MCF 10A (cell line): ENCODE measurements at regions not wholly inside any gene's neighbourhood (a gene's known extent, or its start where the extent isn't known, plus 50 kb on each side); places are given as distances from the start of the nearest gene placed in this dataset.

Source experiments
- BruUV-seq: library from RNA; stranded (reverse); fragments of 400-500 nt; replicated peaks from 2 replicates; lab custom pipeline; 2021; lab: Mats Ljungman, UMichigan
- CTCF ChIA-PET: fragments of 300-600 bp; sonication (Branson Sonifier 250); formaldehyde crosslinking; extraction: SDS; loops from one replicate; lab custom pipeline; 2021; ENCODE audit warnings: antibody characterized with exemption, inconsistent platforms; lab: Yijun Ruan, JAX
- POLR2A ChIA-PET: fragments of 300-600, 350-650 bp; sonication (Branson Sonifier 250); formaldehyde crosslinking; extraction: SDS; loops from one replicate; lab custom pipeline; 2020; ENCODE audit warnings: antibody characterized with exemption, inconsistent platforms; lab: Yijun Ruan, JAX
- DNase-seq: peaks from one replicate; pipeline ENCODE4 v3.0.0-alpha.2; 2018; ENCODE audit not compliant: unreplicated experiment
- H3K27ac Mint-ChIP-seq: one replicate; pipeline ENCODE4 v1.8.0; 2022; ENCODE audit warnings: mild to moderate bottlenecking, low read depth, mixed read lengths; ENCODE audit not compliant: unreplicated experiment
- H3K27me3 Mint-ChIP-seq: one replicate; pipeline ENCODE4 v1.8.0; 2022; ENCODE audit warnings: mixed read lengths; ENCODE audit not compliant: insufficient read depth, unreplicated experiment
- H3K36me3 Mint-ChIP-seq: one replicate; pipeline ENCODE4 v1.8.0; 2022; ENCODE audit warnings: mild to moderate bottlenecking, moderate library complexity, mixed read lengths; ENCODE audit not compliant: insufficient read depth, unreplicated experiment
- H3K4me1 Mint-ChIP-seq: one replicate; pipeline ENCODE4 v1.8.0; 2022; ENCODE audit warnings: mixed read lengths; ENCODE audit not compliant: insufficient read depth, unreplicated experiment
- H3K4me3 Mint-ChIP-seq: one replicate; pipeline ENCODE4 v1.8.0; 2022; ENCODE audit warnings: mild to moderate bottlenecking, moderate library complexity, mixed read lengths; ENCODE audit not compliant: unreplicated experiment
- H3K9me3 Mint-ChIP-seq: one replicate; pipeline ENCODE4 v1.8.0; 2022; ENCODE audit warnings: mixed read lengths; ENCODE audit not compliant: unreplicated experiment
- CTCF ChIP-seq: fragments of 200-600 bp; IDR thresholded peaks from one replicate; pipeline ENCODE4 v1.8.0; 2022; ENCODE audit warnings: antibody characterized with exemption, mild to moderate bottlenecking; ENCODE audit not compliant: unreplicated experiment
- intact Hi-C: fragments of 100-400 bp; cut with micrococcal nuclease; formaldehyde crosslinking; loops from 2 replicates; pipeline ENCODE4 v1.14.1; 2022

- Mint-ChIP-seq H3K4me1 (no peaks in the 10 kb centered on the region), H3K27ac (no peak overlapping the region), H3K4me3 (no peak overlapping the region), H3K27me3 (peaks cover 16% of the 10 kb centered on the region), H3K9me3 (peaks cover 6% of the 10 kb centered on the region), H3K36me3 (no peaks in the 10 kb centered on the region)
- no peak for DNase-seq
- CTCF ChIA-PET, result interaction anchor here (0.7 to 6.2 kb wide), 3 partner anchors 11 to 1445 kb away, joined by 3 to 92 read pairs (median 4); no protein-coding TSS in a partner anchor
- POLR2A ChIA-PET, result interaction anchor here (1.2 kb wide), 1 partner anchor 10 kb away, joined by 3 read pairs; no protein-coding TSS in a partner anchor
- no peak for TF ChIP-seq CTCF
- BruUV-seq, result no TSS peak
- intact Hi-C loops, result no loop called here
These were observed 129.0 kb upstream of the CHD6 start for GRCh38 chr20:41747226-41747625.

GRCh38 chr20:41746635-41747034 lies 128.5 kb upstream of the CHD6 start:
- H3K27ac Mint-ChIP-seq, result no peak overlapping the region
- peaks cover 16% of the 10 kb centered on the region for H3K27me3 Mint-ChIP-seq
- ChIA-PET POLR2A (interaction anchor here (1.2 kb wide), 1 partner anchor 10 kb away, joined by 3 read pairs; no protein-coding TSS in a partner anchor), CTCF (interaction anchor here (0.7 to 6.2 kb wide), 5 partner anchors 10 to 1662 kb away, joined by 3 to 92 read pairs (median 4); no protein-coding TSS in a partner anchor)
- H3K36me3 Mint-ChIP-seq, result no peaks in the 10 kb centered on the region
- BruUV-seq, result no TSS peak
- intact Hi-C loops, result no loop called here
- no peak for DNase-seq
- no peaks in the 10 kb centered on the region for H3K4me1 Mint-ChIP-seq
- peaks cover 6% of the 10 kb centered on the region for H3K9me3 Mint-ChIP-seq
- no peak for TF ChIP-seq CTCF
- H3K4me3 Mint-ChIP-seq, result no peak overlapping the region

GRCh38 chr20:41738604-41739206 lies 120.5 kb upstream of the CHD6 start:
- Mint-ChIP-seq H3K4me1 (no peaks in the 10 kb centered on the region), H3K9me3 (no peaks in the 10 kb centered on the region), H3K27ac (no peak overlapping the region), H3K4me3 (no peak overlapping the region), H3K27me3 (peaks cover 4% of the 10 kb centered on the region), H3K36me3 (no peaks in the 10 kb centered on the region)
- intact Hi-C loops, result loop anchor here (1.0 kb wide), 2 partner anchors 1449 to 1671 kb away; no protein-coding TSS in a partner anchor
- peak; percentile 81 for TF ChIP-seq CTCF
- ChIA-PET POLR2A (interaction anchor here (1.1 kb wide), 1 partner anchor 46 kb away, joined by 3 read pairs; no protein-coding TSS in a partner anchor), CTCF (interaction anchor here (0.5 to 7.1 kb wide), 73 partner anchors 10 to 1707 kb away, joined by 3 to 92 read pairs (median 3); partner anchors contain the start of gene PTPRT)
- no TSS peak for BruUV-seq
- DNase-seq, result peak; percentile 56

- DNase-seq, result no peak
- Mint-ChIP-seq H3K4me3 (no peak overlapping the region), H3K4me1 (no peaks in the 10 kb centered on the region), H3K27me3 (no peaks in the 10 kb centered on the region), H3K9me3 (no peaks in the 10 kb centered on the region), H3K36me3 (no peaks in the 10 kb centered on the region), H3K27ac (no peak overlapping the region)
- ChIA-PET CTCF (interaction anchor here (0.7 to 7.1 kb wide), 8 partner anchors 10 to 1694 kb away, joined by 3 to 111 read pairs (median 30); partner anchors contain the start of gene PTPRT), POLR2A (no interaction called here)
- BruUV-seq, result no TSS peak
- intact Hi-C loops, result no loop called here
- TF ChIP-seq CTCF, result no peak
These were observed 117.8 kb upstream of the CHD6 start for GRCh38 chr20:41735949-41736348.
